B cell (primary cell): ENCODE measurements at regions not wholly inside any gene's neighbourhood (a gene's known extent, or its start where the extent isn't known, plus 50 kb on each side); places are given as distances from the start of the nearest gene placed in this dataset.

Experiments
- ATAC-seq: fragments of 200-7000 bp; cut with Tn5 transposase; one replicate; pipeline ENCODE4 v1.10.0; 2021; ENCODE audit warnings: low read depth, mild to moderate bottlenecking, moderate number of reproducible peaks, moderate library complexity
- CTCF ChIA-PET: fragments of 350-600 bp; sonication (Branson Sonifier 250); formaldehyde crosslinking; loops from one replicate; lab custom pipeline; 2021; ENCODE audit warnings: antibody characterized with exemption, inconsistent platforms; lab: Charles Lee
- POLR2A ChIA-PET: fragments of 350-600 bp; sonication (Branson Sonifier 250); formaldehyde crosslinking; loops from one replicate; lab custom pipeline; 2021; ENCODE audit warnings: antibody characterized with exemption; lab: Charles Lee
- DNase-seq: peaks from one replicate; pipeline ENCODE4 v3.0.0; 2013
- H2AFZ ChIP-seq: 2 replicates; pipeline ENCODE4 v1.6.1; 2012; ENCODE audit warnings: mild to moderate bottlenecking, low read depth, low read length; ENCODE audit not compliant: insufficient read depth, poor library complexity, severe bottlenecking
- H3K27ac ChIP-seq, 2 donors: 1 replicate in 1 of 2; 2 replicates in 1 of 2; pipeline ENCODE4 v1.5.1; 2012 to 2013; ENCODE audit warnings: low read length in 2 of 2, mild to moderate bottlenecking in 2 of 2, moderate library complexity in 1 of 2
- H3K27me3 ChIP-seq, 4 experiments: fragments of 200-600 bp in 1 of 4; sonication (generic) in 1 of 4; replicated peaks in 1 of 4; 1 replicate in 2 of 4; 2 replicates in 2 of 4; pipeline versions ENCODE4 v1.6.1 to v1.7.0; 2013 to 2016; ENCODE audit warnings: low read length in 3 of 4, mild to moderate bottlenecking in 2 of 4, mixed read lengths in 1 of 4, moderate library complexity in 1 of 4; ENCODE audit not compliant: insufficient read depth in 4 of 4, control insufficient read depth in 3 of 4; ENCODE audit errors: control extremely low read depth in 1 of 4
- H3K36me3 ChIP-seq, 2 experiments: replicated peaks in 1 of 2; 1 replicate in 1 of 2; 2 replicates in 1 of 2; pipeline versions ENCODE4 v1.6.1 to v1.7.1; 2013; ENCODE audit warnings: low read length in 1 of 2; ENCODE audit not compliant: insufficient read depth in 2 of 2, control insufficient read depth in 1 of 2; ENCODE audit errors: control extremely low read depth in 1 of 2, extremely low read depth in 1 of 2
- H3K4me1 ChIP-seq, 2 donors: fragments of 200-600 bp in 1 of 2; sonication (generic) in 1 of 2; 1 replicate in 1 of 2; 2 replicates in 1 of 2; pipeline versions ENCODE4 v1.5.1 to v1.6.1; 2013 to 2017; ENCODE audit warnings: low read length in 2 of 2; ENCODE audit not compliant: control insufficient read depth in 2 of 2, insufficient read depth in 2 of 2
- H3K4me2 ChIP-seq: replicated peaks from 2 replicates; pipeline ENCODE3; 2012; ENCODE audit warnings: mild to moderate bottlenecking, low read depth, low read length; ENCODE audit not compliant: poor library complexity, severe bottlenecking
- H3K4me3 ChIP-seq, 5 experiments: fragments of 200-600 bp in 1 of 5; sonication (generic) in 1 of 5; 1 replicate in 3 of 5; 2 replicates in 2 of 5; pipeline versions ENCODE4 v1.5.1 to v1.7.0; 2011 to 2016; ENCODE audit warnings: low read length in 4 of 5, mild to moderate bottlenecking in 4 of 5, low read depth in 2 of 5, control low read depth in 1 of 5, moderate library complexity in 1 of 5; ENCODE audit not compliant: insufficient read depth in 1 of 5; ENCODE audit errors: control extremely low read depth in 1 of 5, extremely low read depth in 1 of 5
- H3K79me2 ChIP-seq: fragments of 200-600 bp; sonication (generic); one replicate; pipeline ENCODE4 v1.6.0; 2016; ENCODE audit warnings: low read length; ENCODE audit not compliant: control insufficient read depth, insufficient read depth
- H3K9ac ChIP-seq: fragments of 200-600 bp; sonication (generic); 2 replicates; pipeline ENCODE4 v1.6.1; 2017; ENCODE audit warnings: mild to moderate bottlenecking, low read length, moderate library complexity
- H3K9me3 ChIP-seq, 3 donors: one replicate each; pipeline versions ENCODE4 v1.6.1 to v1.7.1; 2013; ENCODE audit warnings: low read length in 2 of 3; ENCODE audit not compliant: control insufficient read depth in 2 of 3, insufficient read depth in 1 of 3; ENCODE audit errors: control extremely low read depth in 1 of 3
- H4K20me1 ChIP-seq: 2 replicates; pipeline ENCODE4 v1.6.0; 2012; ENCODE audit warnings: mild to moderate bottlenecking, low read length; ENCODE audit not compliant: insufficient read depth, control insufficient read depth, poor library complexity, severe bottlenecking
- H3K27ac Mint-ChIP-seq: one replicate; pipeline ENCODE4 v1.8.0; 2021; ENCODE audit warnings: mixed read lengths
- H3K27me3 Mint-ChIP-seq: one replicate; pipeline ENCODE4 v1.8.0; 2021; ENCODE audit warnings: mixed read lengths
- H3K4me1 Mint-ChIP-seq: one replicate; pipeline ENCODE4 v1.8.0; 2021; ENCODE audit warnings: mixed read lengths
- H3K4me3 Mint-ChIP-seq: one replicate; pipeline ENCODE4 v1.8.0; 2021; ENCODE audit warnings: mixed read lengths
- H3K9me3 Mint-ChIP-seq: one replicate; pipeline ENCODE4 v1.8.0; 2022; ENCODE audit warnings: mixed read lengths; ENCODE audit not compliant: insufficient read depth
- EZH2 ChIP-seq: IDR thresholded peaks from 2 replicates; pipeline ENCODE4 v1.6.1; 2012; ENCODE audit warnings: borderline replicate concordance, low read depth, mild to moderate bottlenecking, moderate library complexity, low read length; ENCODE audit not compliant: insufficient read depth, poor library complexity, severe bottlenecking
- WGBS: methylation state at CpG from one replicate; pipeline ENCODE4 v1.1.5; 2013; ENCODE audit warnings: missing lambda C conversion rate; ENCODE audit not compliant: insufficient coverage; 5-methylcytosine and 5-hydroxymethylcytosine counted together
- intact Hi-C: fragments of 100-400 bp; cut with micrococcal nuclease; formaldehyde crosslinking; loops from one replicate; pipeline ENCODE4 v1.10.0; 2022
- TF ChIP-seq, protein P1 (sequence below): fragments of 200-600 bp; IDR thresholded peaks from one replicate; pipeline ENCODE4 v1.8.0; 2022; ENCODE audit warnings: antibody characterized with exemption, mild to moderate bottlenecking

DNA sequence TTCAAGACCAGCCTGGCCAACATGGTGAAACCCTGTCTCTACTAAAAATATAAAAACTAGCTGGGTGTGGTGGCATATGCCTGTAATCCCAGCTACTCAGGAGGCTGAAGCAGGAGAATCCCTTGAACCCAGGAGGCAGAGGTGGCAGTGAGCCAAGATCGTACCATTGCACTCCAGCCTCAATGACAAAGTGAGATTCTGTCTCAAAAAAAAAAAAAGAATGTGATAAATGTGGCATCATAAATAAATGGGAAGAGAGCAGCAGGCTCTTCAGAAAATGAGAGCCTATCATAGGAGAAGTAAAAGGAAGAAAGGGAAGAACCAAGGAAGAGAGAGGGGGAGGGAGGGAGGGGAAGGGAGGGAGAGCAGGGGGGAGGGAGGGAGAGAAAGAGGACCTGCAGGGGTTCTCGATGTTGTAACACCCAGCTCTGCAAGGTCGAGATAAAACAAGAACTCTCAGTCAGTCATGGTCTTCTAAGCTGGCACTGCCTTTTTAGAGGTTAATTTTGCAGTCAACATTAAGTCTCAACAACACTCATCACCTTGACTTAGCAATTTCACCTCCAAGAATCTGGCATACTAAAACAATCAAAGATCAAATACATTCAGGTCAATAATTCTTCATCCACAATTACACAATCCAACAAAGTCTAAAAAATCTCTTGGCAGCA is 68.7 kb upstream of the SIMC1 start:
- H3K27ac Mint-ChIP-seq, result no peak overlapping the region
- Histone ChIP-seq H3K27ac (no peak overlapping the region), H3K79me2 (no peaks in the 10 kb centered on the region), H2AFZ (no peak overlapping the region), H3K4me1 (no peaks in the 10 kb centered on the region), H3K4me3 (no peak overlapping the region), H3K4me2 (no peak overlapping the region), H3K36me3 (no peaks in the 10 kb centered on the region), H3K9ac (no peak overlapping the region), H3K9me3 (no peaks in the 10 kb centered on the region), H4K20me1 (no peaks in the 10 kb centered on the region), H3K27me3 (peaks cover 0 to 5% (median 1%) of the 10 kb centered on the region in 4 experiments)
- DNase-seq (no peak), ATAC-seq (no peak)
- WGBS, result 22% methylated on average over 2 of the region's 3 CpGs
- H3K4me1 Mint-ChIP-seq, result no peaks in the 10 kb centered on the region
- intact Hi-C loops, result no loop called here
- TF ChIP-seq, protein P1, sequence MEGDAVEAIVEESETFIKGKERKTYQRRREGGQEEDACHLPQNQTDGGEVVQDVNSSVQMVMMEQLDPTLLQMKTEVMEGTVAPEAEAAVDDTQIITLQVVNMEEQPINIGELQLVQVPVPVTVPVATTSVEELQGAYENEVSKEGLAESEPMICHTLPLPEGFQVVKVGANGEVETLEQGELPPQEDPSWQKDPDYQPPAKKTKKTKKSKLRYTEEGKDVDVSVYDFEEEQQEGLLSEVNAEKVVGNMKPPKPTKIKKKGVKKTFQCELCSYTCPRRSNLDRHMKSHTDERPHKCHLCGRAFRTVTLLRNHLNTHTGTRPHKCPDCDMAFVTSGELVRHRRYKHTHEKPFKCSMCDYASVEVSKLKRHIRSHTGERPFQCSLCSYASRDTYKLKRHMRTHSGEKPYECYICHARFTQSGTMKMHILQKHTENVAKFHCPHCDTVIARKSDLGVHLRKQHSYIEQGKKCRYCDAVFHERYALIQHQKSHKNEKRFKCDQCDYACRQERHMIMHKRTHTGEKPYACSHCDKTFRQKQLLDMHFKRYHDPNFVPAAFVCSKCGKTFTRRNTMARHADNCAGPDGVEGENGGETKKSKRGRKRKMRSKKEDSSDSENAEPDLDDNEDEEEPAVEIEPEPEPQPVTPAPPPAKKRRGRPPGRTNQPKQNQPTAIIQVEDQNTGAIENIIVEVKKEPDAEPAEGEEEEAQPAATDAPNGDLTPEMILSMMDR, result no peak
- no peak for TF ChIP-seq EZH2
- ChIA-PET POLR2A (no interaction called here), CTCF (no interaction called here)
- peaks cover 46% of the 10 kb centered on the region for H3K27me3 Mint-ChIP-seq
- H3K9me3 Mint-ChIP-seq, result no peaks in the 10 kb centered on the region
- no peak overlapping the region for H3K4me3 Mint-ChIP-seq

GRCh38 chr5:176170084-176170483 is 68.1 kb upstream of the SIMC1 start:
- peaks cover 0 to 5% (median 0%) of the 10 kb centered on the region in 4 experiments for H3K27me3 ChIP-seq
- no peaks in the 10 kb centered on the region for H4K20me1 ChIP-seq
- H3K79me2 ChIP-seq, result no peaks in the 10 kb centered on the region
- no peak overlapping the region for H3K9ac ChIP-seq
- no peak overlapping the region for H2AFZ ChIP-seq
- H3K9me3 Mint-ChIP-seq, result no peaks in the 10 kb centered on the region
- peaks cover 0 to 3% (median 0%) of the 10 kb centered on the region in 3 donors for H3K9me3 ChIP-seq
- ATAC-seq, result no peak
- H3K4me1 ChIP-seq, result no peaks in the 10 kb centered on the region
- no peak for DNase-seq
- ChIA-PET CTCF (no interaction called here), POLR2A (no interaction called here)
- H3K4me1 Mint-ChIP-seq, result no peaks in the 10 kb centered on the region
- H3K4me3 ChIP-seq, result no peak overlapping the region
- no peaks in the 10 kb centered on the region for H3K36me3 ChIP-seq
- 56% methylated on average over 2 of the region's 2 CpGs for WGBS
- H3K27ac Mint-ChIP-seq, result no peak overlapping the region
- H3K27me3 Mint-ChIP-seq, result peaks cover 43% of the 10 kb centered on the region
- no peak overlapping the region for H3K4me3 Mint-ChIP-seq
- no peak overlapping the region for H3K4me2 ChIP-seq
- TF ChIP-seq, protein P1, result no peak
- no peak for TF ChIP-seq EZH2
- intact Hi-C loops, result no loop called here
- H3K27ac ChIP-seq, result no peak overlapping the region
